HepG2 (cell line): ENCODE measurements at regions not wholly inside any gene's neighbourhood (a gene's known extent, or its start where the extent isn't known, plus 50 kb on each side); places are given as distances from the start of the nearest gene placed in this dataset.

Experiments
- ATAC-seq: fragments of 200-7000 bp; cut with Tn5 transposase; 3 replicates; pipeline ENCODE4 v1.9.1; 2020; ENCODE audit warnings: mild to moderate bottlenecking, moderate library complexity
- BruUV-seq: library from RNA; stranded (reverse); fragments of 400-500 nt; replicated peaks from 2 replicates; lab custom pipeline; 2021; lab: Mats Ljungman, UMichigan
- CTCF ChIA-PET: fragments of 300-600 bp; formaldehyde crosslinking; extraction: SDS; loops from one replicate; lab custom pipeline; 2021; ENCODE audit warnings: low total read pairs, inconsistent platforms, low intra/inter-chr PET ratio; lab: Yijun Ruan, JAX
- POLR2A ChIA-PET: fragments of 350-600 bp; sonication (Branson Sonifier 250); formaldehyde crosslinking; loops from one replicate; lab custom pipeline; 2020; ENCODE audit warnings: antibody characterized with exemption, inconsistent platforms; lab: Yijun Ruan, JAX
- DNase-seq: peaks from one replicate; pipeline ENCODE4 v3.0.0-alpha.2; 2015; ENCODE audit warnings: low spot score
- FAIRE-seq: peaks from 3 replicates; lab custom pipeline; 2011; peaks lifted over from hg19 to GRCh38; lab: Jason Lieb, UNC
- H2AFZ ChIP-seq: one replicate; pipeline ENCODE4 v1.6.1; 2011; ENCODE audit warnings: low read length, inconsistent platforms
- H3K27ac ChIP-seq: fragments of 300-600 bp; 3 replicates; pipeline ENCODE4 v1.8.0; 2011; ENCODE audit warnings: mixed run types, mild to moderate bottlenecking, mixed read lengths, low read length, inconsistent platforms; ENCODE audit not compliant: insufficient read depth; ENCODE audit errors: extremely low read length
- H3K27me3 ChIP-seq, 2 experiments: fragments of 200-600 bp in 1 of 2; 2 replicates in 1 of 2; 3 replicates in 1 of 2; pipeline versions ENCODE4 v1.6.0 to v1.8.0; 2011; ENCODE audit warnings: low read length in 2 of 2, mild to moderate bottlenecking in 2 of 2, moderate library complexity in 2 of 2, inconsistent platforms in 1 of 2; ENCODE audit not compliant: insufficient read depth in 2 of 2, control insufficient read depth in 1 of 2
- H3K36me3 ChIP-seq, 2 experiments: fragments of 200-600 bp in 1 of 2; replicated peaks in 1 of 2; 2 replicates in 1 of 2; 3 replicates in 1 of 2; pipeline versions ENCODE4 v1.5.1 to v1.8.0; 2011; ENCODE audit warnings: low read length in 2 of 2, inconsistent platforms in 1 of 2; ENCODE audit not compliant: insufficient read depth in 2 of 2, control insufficient read depth in 1 of 2
- H3K4me1 ChIP-seq: 2 replicates; pipeline ENCODE4 v1.5.1; 2012; ENCODE audit warnings: low read length, inconsistent platforms; ENCODE audit not compliant: insufficient read depth
- H3K4me2 ChIP-seq: 2 replicates; pipeline ENCODE4 v1.6.0; 2011; ENCODE audit warnings: low read depth, low read length, inconsistent platforms
- H3K4me3 ChIP-seq, 3 experiments: fragments of 200-600 bp in 1 of 3; sonication (generic), shearing (Covaris generic) in 1 of 3; replicated peaks in 1 of 3; 2 replicates each; pipeline ENCODE4 v1.5.1; 2011 to 2016; ENCODE audit warnings: low read length in 3 of 3, inconsistent platforms in 2 of 3, low read depth in 2 of 3, mild to moderate bottlenecking in 2 of 3, control low read depth in 1 of 3, mixed read lengths in 1 of 3; ENCODE audit not compliant: insufficient read depth in 1 of 3
- H3K79me2 ChIP-seq: one replicate; pipeline ENCODE4 v1.6.1; 2011; ENCODE audit warnings: low read length, inconsistent platforms; ENCODE audit not compliant: insufficient read depth
- H3K9ac ChIP-seq: 2 replicates; pipeline ENCODE4 v1.6.0; 2011; ENCODE audit warnings: mild to moderate bottlenecking, low read depth, low read length, inconsistent platforms; ENCODE audit not compliant: insufficient read depth
- H3K9me3 ChIP-seq: 2 replicates; pipeline ENCODE4 v1.5.1; 2012; ENCODE audit warnings: mild to moderate bottlenecking, low read length
- H4K20me1 ChIP-seq: 2 replicates; pipeline ENCODE4 v1.6.0; 2011; ENCODE audit warnings: inconsistent platforms, mild to moderate bottlenecking, low read length, moderate library complexity; ENCODE audit not compliant: insufficient read depth
- EP300 ChIP-seq, 3 experiments: sonication (generic) in 1 of 3; formaldehyde crosslinking in 1 of 3; IDR thresholded peaks; 2 replicates each; pipeline versions ENCODE4 v1.5.1 to v1.6.1; 2011 to 2020; ENCODE audit warnings: low read depth in 2 of 3, low read length in 2 of 3, borderline replicate concordance in 1 of 3, improper control_type of control experiment in 1 of 3, mild to moderate bottlenecking in 1 of 3, missing genetic modification reagents in 1 of 3, moderate library complexity in 1 of 3
- KLF13 ChIP-seq: sonication (generic); formaldehyde crosslinking; IDR thresholded peaks from 2 replicates; pipeline ENCODE4 v1.4.0; 2020; ENCODE audit warnings: mild to moderate bottlenecking, missing genetic modification reagents
- MBD4 ChIP-seq: IDR thresholded peaks from 2 replicates; pipeline ENCODE4 v1.6.1; 2012; ENCODE audit warnings: low read length, inconsistent platforms, borderline replicate concordance
- PRPF4 ChIP-seq: fragments of 200-400 bp; formaldehyde crosslinking; IDR thresholded peaks from 2 replicates; pipeline ENCODE4 v1.6.1; 2016; ENCODE audit warnings: low read length, low read depth; ENCODE audit not compliant: poor library complexity, severe bottlenecking
- SALL2 ChIP-seq: sonication (generic); formaldehyde crosslinking; IDR thresholded peaks from 2 replicates; pipeline ENCODE4 v1.8.1; 2023; ENCODE audit warnings: mild to moderate bottlenecking, missing genetic modification reagents, inconsistent platforms
- SATB2 ChIP-seq: sonication (generic); formaldehyde crosslinking; IDR thresholded peaks from 2 replicates; pipeline ENCODE4 v1.5.0; 2020; ENCODE audit warnings: missing genetic modification reagents
- ZFYVE20 ChIP-seq: sonication (generic); formaldehyde crosslinking; IDR thresholded peaks from 2 replicates; pipeline ENCODE4 v1.8.0; 2023; ENCODE audit warnings: low read depth, mild to moderate bottlenecking, moderate library complexity, missing genetic modification reagents, borderline replicate concordance
- ZNF572 ChIP-seq: sonication (generic); formaldehyde crosslinking; IDR thresholded peaks from 2 replicates; pipeline ENCODE4 v1.5.1; 2020; ENCODE audit warnings: mild to moderate bottlenecking, missing genetic modification reagents
- WGBS: methylation state at CpG from one replicate; pipeline ENCODE4 v1.1.6; 2017; ENCODE audit warnings: low lambda C conversion rate; 5-methylcytosine and 5-hydroxymethylcytosine counted together
- in situ Hi-C: cut with HindIII; loops from 2 replicates; pipeline ENCODE4 v1.10.0; 2017; ENCODE audit warnings: low pct_unique_long_range_greater_than_20kb; ENCODE audit not compliant: extremely low pct_ligation_motif_present
- intact Hi-C: fragments of 100-400 bp; cut with micrococcal nuclease; formaldehyde crosslinking; loops from one replicate; pipeline ENCODE4 v1.10.0; 2022; ENCODE audit not compliant: unreplicated experiment
- TF ChIP-seq, protein P1 (sequence below): sonication (generic); formaldehyde crosslinking; IDR thresholded peaks from 2 replicates; pipeline ENCODE4 v1.4.0; 2020; ENCODE audit warnings: missing genetic modification reagents, borderline replicate concordance
- TF ChIP-seq, protein P2 (sequence below): IDR thresholded peaks from 2 replicates; pipeline ENCODE4 v1.6.1; 2016
- TF ChIP-seq, protein P3 (sequence below): sonication (generic); formaldehyde crosslinking; IDR thresholded peaks from 2 replicates; pipeline ENCODE4 v1.4.0; 2020; ENCODE audit warnings: missing genetic modification reagents
- TF ChIP-seq, protein P4 (sequence below): IDR thresholded peaks from 2 replicates; pipeline ENCODE4 v1.6.1; 2012; ENCODE audit warnings: low read length, improper control_type of control experiment

DNA sequence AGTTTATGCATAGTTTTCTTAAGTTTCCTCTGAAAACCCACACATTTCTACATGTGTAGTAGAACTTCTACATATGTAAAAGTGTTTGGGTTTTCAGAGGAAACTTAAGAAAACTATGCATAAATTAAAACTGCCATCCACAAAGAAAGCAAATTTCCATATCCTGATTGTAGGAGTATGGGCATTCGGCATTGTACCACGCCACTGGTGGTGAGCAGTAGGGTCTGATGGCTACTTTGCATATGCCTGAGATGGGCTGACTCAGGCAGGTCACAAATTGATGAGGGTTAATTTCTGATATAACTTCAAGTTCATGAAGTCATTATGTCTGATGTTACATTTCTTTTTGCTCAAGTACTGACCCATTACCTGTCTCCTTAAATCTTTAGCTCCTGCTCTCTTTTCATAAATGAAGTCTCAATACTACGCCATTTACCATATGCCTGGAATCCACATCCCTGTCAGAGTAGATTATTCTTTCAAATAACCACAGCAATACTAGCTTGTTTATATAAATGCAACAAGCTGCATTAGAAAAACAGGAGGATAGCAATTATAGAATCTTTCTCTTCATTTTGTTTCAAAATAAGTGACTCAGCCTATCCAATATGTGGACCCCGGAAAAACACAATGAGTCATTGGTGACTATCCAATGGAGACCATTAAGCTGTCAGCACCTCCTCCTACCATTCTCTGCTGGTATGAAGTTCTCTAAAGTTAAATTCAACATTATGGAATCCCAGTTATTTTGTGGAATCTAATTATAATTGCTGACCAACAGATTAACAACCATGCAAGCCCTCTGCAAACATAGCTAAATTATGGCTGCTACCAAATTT, 355.2 kb upstream of the UBE2E3 start:
- ATAC-seq (no peak), FAIRE-seq (no peak), DNase-seq (no peak)
- ChIA-PET CTCF (no interaction called here), POLR2A (no interaction called here)
- Histone ChIP-seq H3K79me2 (no peaks in the 10 kb centered on the region), H3K36me3 (no peaks in the 10 kb centered on the region), H2AFZ (no peak overlapping the region), H3K4me1 (no peaks in the 10 kb centered on the region), H3K4me3 (no peak overlapping the region), H3K9me3 (no peaks in the 10 kb centered on the region), H4K20me1 (no peaks in the 10 kb centered on the region), H3K4me2 (no peak overlapping the region), H3K27me3 (no peaks in the 10 kb centered on the region), H3K9ac (no peak overlapping the region), H3K27ac (no peak overlapping the region)
- TF ChIP-seq PRPF4 (no peak), ZNF572 (CRISPR knock-in tag) (no peak), SATB2 (no peak), EP300 (IDR thresholded peaks at IDR 0.05; ENCODE audit: low read depth in 2 of 2, low read length in 2 of 2) (no peak), EP300 (CRISPR knock-in tag; IDR thresholded peaks at IDR 0.05; ENCODE audit: borderline replicate concordance) (no peak), ZFYVE20 (CRISPR knock-in tag) (no peak), SALL2 (CRISPR knock-in tag) (no peak), KLF13 (CRISPR knock-in tag) (no peak), MBD4 (no peak)
- TF ChIP-seq, protein P1, sequence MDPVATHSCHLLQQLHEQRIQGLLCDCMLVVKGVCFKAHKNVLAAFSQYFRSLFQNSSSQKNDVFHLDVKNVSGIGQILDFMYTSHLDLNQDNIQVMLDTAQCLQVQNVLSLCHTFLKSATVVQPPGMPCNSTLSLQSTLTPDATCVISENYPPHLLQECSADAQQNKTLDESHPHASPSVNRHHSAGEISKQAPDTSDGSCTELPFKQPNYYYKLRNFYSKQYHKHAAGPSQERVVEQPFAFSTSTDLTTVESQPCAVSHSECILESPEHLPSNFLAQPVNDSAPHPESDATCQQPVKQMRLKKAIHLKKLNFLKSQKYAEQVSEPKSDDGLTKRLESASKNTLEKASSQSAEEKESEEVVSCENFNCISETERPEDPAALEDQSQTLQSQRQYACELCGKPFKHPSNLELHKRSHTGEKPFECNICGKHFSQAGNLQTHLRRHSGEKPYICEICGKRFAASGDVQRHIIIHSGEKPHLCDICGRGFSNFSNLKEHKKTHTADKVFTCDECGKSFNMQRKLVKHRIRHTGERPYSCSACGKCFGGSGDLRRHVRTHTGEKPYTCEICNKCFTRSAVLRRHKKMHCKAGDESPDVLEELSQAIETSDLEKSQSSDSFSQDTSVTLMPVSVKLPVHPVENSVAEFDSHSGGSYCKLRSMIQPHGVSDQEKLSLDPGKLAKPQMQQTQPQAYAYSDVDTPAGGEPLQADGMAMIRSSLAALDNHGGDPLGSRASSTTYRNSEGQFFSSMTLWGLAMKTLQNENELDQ, result no peak
- TF ChIP-seq, protein P2, sequence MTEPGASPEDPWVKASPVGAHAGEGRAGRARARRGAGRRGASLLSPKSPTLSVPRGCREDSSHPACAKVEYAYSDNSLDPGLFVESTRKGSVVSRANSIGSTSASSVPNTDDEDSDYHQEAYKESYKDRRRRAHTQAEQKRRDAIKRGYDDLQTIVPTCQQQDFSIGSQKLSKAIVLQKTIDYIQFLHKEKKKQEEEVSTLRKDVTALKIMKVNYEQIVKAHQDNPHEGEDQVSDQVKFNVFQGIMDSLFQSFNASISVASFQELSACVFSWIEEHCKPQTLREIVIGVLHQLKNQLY, result no peak
- TF ChIP-seq, protein P3, sequence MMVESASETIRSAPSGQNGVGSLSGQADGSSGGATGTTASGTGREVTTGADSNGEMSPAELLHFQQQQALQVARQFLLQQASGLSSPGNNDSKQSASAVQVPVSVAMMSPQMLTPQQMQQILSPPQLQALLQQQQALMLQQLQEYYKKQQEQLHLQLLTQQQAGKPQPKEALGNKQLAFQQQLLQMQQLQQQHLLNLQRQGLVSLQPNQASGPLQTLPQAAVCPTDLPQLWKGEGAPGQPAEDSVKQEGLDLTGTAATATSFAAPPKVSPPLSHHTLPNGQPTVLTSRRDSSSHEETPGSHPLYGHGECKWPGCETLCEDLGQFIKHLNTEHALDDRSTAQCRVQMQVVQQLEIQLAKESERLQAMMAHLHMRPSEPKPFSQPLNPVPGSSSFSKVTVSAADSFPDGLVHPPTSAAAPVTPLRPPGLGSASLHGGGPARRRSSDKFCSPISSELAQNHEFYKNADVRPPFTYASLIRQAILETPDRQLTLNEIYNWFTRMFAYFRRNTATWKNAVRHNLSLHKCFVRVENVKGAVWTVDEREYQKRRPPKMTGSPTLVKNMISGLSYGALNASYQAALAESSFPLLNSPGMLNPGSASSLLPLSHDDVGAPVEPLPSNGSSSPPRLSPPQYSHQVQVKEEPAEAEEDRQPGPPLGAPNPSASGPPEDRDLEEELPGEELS (CRISPR knock-in tag), result no peak
- TF ChIP-seq, protein P4, sequence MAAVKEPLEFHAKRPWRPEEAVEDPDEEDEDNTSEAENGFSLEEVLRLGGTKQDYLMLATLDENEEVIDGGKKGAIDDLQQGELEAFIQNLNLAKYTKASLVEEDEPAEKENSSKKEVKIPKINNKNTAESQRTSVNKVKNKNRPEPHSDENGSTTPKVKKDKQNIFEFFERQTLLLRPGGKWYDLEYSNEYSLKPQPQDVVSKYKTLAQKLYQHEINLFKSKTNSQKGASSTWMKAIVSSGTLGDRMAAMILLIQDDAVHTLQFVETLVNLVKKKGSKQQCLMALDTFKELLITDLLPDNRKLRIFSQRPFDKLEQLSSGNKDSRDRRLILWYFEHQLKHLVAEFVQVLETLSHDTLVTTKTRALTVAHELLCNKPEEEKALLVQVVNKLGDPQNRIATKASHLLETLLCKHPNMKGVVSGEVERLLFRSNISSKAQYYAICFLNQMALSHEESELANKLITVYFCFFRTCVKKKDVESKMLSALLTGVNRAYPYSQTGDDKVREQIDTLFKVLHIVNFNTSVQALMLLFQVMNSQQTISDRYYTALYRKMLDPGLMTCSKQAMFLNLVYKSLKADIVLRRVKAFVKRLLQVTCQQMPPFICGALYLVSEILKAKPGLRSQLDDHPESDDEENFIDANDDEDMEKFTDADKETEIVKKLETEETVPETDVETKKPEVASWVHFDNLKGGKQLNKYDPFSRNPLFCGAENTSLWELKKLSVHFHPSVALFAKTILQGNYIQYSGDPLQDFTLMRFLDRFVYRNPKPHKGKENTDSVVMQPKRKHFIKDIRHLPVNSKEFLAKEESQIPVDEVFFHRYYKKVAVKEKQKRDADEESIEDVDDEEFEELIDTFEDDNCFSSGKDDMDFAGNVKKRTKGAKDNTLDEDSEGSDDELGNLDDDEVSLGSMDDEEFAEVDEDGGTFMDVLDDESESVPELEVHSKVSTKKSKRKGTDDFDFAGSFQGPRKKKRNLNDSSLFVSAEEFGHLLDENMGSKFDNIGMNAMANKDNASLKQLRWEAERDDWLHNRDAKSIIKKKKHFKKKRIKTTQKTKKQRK, result no peak
- in situ Hi-C loops (no loop called here), intact Hi-C loops (no loop called here)
- WGBS, result 3% methylated on average over 4 of the region's 4 CpGs
- no TSS peak for BruUV-seq
